ENCODE measurements at regions not wholly inside any gene's neighbourhood (a gene's known extent, or its start where the extent isn't known, plus 50 kb on each side); places are given as distances from the start of the nearest gene placed in this dataset.

DNA sequence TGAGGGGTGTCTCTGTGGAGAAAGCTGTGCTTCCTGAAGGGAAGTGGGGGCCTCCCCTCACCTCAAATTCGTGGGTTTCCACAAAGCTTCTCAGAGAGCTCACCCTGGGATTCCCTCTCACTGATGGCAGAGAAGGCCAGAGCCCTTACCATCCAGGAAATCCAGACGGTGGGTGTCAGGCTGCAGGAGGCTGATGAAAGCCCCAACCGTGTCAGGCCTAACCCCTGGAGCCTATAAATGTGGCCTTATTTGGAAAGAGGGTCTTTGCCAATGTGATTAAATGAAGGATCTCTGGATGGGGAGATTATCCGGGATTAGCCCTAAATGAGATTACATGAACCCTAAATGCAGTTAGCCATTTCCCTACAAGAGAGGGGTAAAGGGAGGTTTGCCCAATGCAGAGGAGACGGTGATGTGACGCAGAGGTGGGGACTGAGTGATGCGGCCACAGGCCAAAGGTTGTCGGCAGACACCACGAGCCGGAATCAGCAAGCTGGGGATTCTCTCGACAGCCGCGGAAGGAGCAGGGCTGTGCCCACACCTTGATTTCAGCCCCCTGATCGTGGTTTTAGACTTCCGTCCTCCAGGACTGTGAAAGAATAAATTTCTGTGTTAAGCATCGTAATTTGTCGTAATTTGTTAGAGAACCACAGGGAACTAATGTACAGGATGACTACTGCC, 82.6 kb downstream of the TOMM20 start:
- TF ChIP-seq POLR2A (IDR thresholded peaks at IDR 0.05; ENCODE audit: low read length) (no peak), GATA1 (IDR thresholded peaks at IDR 0.05; ENCODE audit: low read depth, low read length) (no peak)
